ENCODE measurements at regions not wholly inside any gene's neighbourhood (a gene's known extent, or its start where the extent isn't known, plus 50 kb on each side); places are given as distances from the start of the nearest gene placed in this dataset.

DNA sequence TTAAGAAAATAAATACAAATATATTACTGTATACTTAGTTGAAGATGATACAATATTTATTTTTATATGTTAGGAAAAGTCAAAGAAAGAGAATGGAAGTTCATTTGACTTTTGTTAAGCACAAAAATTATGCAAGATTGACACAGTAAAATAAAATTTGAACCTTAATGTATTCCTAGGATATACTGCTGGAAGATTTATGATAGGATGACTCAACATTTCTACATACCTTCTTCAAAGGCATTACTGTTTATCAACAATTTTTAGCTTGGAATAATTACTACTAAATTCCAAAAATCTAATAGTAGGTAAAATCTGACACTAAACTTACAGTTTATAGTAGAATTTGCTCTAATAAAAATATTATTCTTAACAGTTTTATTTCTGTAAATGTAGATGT lies 257.3 kb upstream of the ADAMTS5 start:
- DNase-seq (no peak), ATAC-seq (ENCODE audit: low read depth) (no peak)
- no peak overlapping the region for H3K27ac Mint-ChIP-seq
- H3K4me3 Mint-ChIP-seq = no peak overlapping the region
- no peaks in the 10 kb centered on the region for H3K4me1 Mint-ChIP-seq
- H3K36me3 Mint-ChIP-seq = no peaks in the 10 kb centered on the region
- no peaks in the 10 kb centered on the region for H3K9me3 Mint-ChIP-seq
- POLR2A ChIA-PET = no interaction called here
- no peaks in the 10 kb centered on the region for H3K27me3 Mint-ChIP-seq

DNA sequence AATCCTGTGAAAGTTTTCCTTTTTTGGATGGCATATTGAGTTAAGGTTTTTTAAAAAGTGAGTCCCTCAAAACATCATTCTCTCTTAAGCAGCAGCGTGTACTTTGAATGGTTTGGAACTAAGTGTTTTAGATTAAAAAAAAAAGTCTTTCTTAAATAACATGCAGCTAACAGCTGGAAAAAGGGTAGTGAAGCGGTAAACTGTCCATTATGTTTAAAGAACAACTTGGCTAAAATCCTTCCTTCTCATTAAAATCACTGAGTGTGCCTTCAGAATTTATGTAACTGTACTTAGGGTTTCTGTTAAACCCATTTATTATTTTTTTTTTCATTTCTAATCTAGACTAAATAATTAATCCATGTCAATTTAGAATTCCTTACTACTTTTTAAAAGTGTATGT lies 254.2 kb upstream of the ADAMTS5 start:
- Mint-ChIP-seq H3K27ac (no peak overlapping the region), H3K27me3 (no peaks in the 10 kb centered on the region), H3K4me3 (no peak overlapping the region), H3K4me1 (no peaks in the 10 kb centered on the region), H3K36me3 (no peaks in the 10 kb centered on the region), H3K9me3 (peaks cover 2% of the 10 kb centered on the region)
- DNase-seq (no peak), ATAC-seq (ENCODE audit: low read depth) (no peak)
- POLR2A ChIA-PET = no interaction called here

DNA sequence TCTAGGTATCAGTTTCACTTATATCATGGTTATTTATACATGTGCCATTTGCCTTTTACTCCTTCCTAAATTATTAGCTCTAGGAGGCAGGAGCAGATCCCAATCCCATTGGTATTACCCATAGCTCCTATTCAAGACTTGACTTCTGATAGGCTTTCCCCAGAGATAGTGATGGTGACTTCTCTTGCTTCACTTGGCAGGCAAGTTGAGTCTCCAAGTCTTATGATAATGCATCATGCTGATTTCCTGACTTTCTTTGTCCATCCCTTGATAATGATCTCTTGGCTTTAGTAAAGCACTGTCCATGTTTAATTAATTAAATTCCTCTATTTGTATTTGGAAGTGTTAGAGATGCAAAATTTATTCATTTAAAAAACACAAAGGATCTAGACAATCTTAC lies 253.5 kb upstream of the ADAMTS5 start:
- Mint-ChIP-seq H3K4me3 (no peak overlapping the region), H3K27me3 (no peaks in the 10 kb centered on the region), H3K9me3 (peaks cover 2% of the 10 kb centered on the region), H3K4me1 (no peaks in the 10 kb centered on the region), H3K36me3 (no peaks in the 10 kb centered on the region), H3K27ac (no peak overlapping the region)
- DNase-seq (no peak), ATAC-seq (ENCODE audit: low read depth) (no peak)
- POLR2A ChIA-PET = no interaction called here

DNA sequence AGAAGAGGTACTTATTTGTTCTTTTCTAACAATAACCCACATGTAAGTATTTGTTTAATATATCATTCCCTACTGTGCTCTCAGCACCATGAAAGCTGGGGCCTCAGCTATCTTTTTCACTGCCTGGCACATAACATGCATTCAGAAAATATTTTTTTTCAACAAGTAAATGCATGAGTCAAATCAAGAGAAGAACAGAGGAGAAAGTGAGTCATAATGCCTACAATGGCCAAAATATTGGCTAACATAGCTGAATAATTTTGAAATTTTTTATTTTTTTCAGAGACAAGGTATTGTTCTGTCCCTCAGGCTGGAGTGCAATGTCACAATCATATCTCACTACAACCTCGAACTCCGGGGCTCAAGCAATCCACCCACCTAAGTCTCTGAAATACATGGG lies 252.2 kb upstream of the ADAMTS5 start:
- POLR2A ChIA-PET = no interaction called here
- Mint-ChIP-seq H3K27me3 (no peaks in the 10 kb centered on the region), H3K27ac (no peak overlapping the region), H3K36me3 (no peaks in the 10 kb centered on the region), H3K9me3 (peaks cover 2% of the 10 kb centered on the region), H3K4me1 (no peaks in the 10 kb centered on the region), H3K4me3 (no peak overlapping the region)
- ATAC-seq (ENCODE audit: low read depth) (no peak), DNase-seq (no peak)

DNA sequence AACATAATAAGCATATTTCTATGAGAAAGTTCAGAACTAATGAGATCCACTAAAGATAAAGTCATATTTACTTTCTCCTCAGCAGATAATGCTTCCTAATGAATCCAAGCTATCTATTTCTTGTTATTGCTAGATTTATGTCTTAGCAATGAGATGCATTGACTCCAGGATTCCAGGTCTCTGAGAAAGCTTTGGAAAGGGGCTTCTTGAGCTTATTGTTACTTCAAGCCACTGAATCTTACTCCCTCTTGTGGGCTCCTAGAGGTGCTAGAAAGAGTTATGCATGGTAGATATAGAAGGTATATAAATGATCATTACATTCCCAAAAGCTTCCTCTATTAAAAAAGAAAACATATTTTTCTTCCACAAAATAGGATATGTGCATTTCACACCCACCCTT lies 246.4 kb upstream of the ADAMTS5 start:
- H3K27me3 Mint-ChIP-seq = no peaks in the 10 kb centered on the region
- H3K36me3 Mint-ChIP-seq = no peaks in the 10 kb centered on the region
- POLR2A ChIA-PET = no interaction called here
- H3K4me3 Mint-ChIP-seq = no peak overlapping the region
- DNase-seq = no peak
- H3K4me1 Mint-ChIP-seq = no peaks in the 10 kb centered on the region
- no peak overlapping the region for H3K27ac Mint-ChIP-seq
- peaks cover 4% of the 10 kb centered on the region for H3K9me3 Mint-ChIP-seq
- ATAC-seq (ENCODE audit: low read depth) = no peak

DNA sequence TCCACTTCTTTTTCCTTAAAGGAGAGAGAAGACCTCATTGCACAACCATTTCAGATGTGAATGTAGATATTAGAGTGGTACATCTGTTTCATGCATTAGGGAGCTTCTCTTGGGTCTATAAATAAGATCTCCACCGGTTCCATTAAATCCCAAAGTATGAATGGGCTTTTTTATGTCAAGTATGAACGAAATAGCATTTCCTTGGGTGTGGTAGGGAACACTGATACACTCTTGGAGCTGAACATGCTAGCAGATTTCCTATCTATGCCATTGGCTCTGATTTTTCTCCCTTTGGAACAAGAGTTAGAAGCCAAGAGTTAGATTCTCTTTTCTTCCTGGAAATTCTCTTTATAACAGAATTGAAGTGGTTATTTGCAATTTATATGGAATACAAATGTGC lies 245.6 kb upstream of the ADAMTS5 start:
- H3K27ac Mint-ChIP-seq = no peak overlapping the region
- H3K27me3 Mint-ChIP-seq = no peaks in the 10 kb centered on the region
- ATAC-seq (ENCODE audit: low read depth) (no peak), DNase-seq (no peak)
- peaks cover 4% of the 10 kb centered on the region for H3K9me3 Mint-ChIP-seq
- no peaks in the 10 kb centered on the region for H3K36me3 Mint-ChIP-seq
- no peak overlapping the region for H3K4me3 Mint-ChIP-seq
- POLR2A ChIA-PET = no interaction called here
- H3K4me1 Mint-ChIP-seq = no peaks in the 10 kb centered on the region

DNA sequence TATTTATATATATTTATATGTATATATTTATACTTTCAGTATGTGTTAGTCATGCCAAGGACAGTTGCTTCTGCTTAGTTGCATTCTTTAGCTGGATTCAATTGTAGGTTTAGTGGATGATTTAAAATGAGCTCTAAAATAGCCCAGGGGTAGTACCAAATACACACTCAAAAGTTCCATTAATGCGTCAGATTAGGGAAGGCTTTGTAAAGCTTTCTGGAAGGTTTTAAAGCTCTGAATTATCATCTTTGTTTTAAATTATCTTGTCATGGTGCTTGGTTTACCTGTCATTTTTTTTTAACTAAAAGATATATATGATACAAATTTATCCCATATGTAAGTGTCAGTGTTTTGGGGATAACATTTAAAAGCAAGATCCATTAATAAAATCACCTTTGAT lies 242.7 kb upstream of the ADAMTS5 start:
- Mint-ChIP-seq H3K27ac (no peak overlapping the region), H3K9me3 (peaks cover 4% of the 10 kb centered on the region)
- ATAC-seq (ENCODE audit: low read depth) = no peak

DNA sequence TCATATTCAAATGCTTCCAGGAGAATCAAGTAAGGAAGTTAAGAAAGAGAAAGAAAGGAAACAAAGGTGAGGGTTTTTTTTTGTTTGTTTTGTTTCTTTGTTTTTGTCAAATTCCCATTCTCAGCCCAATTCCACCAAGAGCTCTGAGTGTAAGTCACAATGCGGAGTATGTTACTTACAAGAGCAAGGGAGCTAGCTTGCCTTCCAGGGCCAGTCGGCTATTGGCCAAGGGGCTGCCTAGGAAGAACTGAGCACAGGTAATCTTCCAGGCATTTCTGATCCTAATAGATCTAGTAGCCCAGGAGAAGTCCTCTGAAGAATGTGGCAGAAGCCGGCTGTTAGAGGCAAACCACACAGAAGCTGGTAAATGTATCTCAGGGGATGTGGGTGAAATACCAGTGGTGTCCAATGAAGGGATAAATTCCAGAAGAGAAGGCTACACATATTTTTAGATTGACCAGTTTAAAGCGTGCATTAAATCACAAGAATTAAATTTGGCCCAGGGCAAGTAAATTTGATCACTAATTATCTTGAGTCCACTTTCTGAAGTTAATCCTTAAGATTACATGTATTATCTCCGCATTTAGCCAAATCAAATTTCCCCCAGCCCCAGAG lies 239.6 kb upstream of the ADAMTS5 start:
- H3K36me3 Mint-ChIP-seq = no peaks in the 10 kb centered on the region
- no peaks in the 10 kb centered on the region for H3K4me1 Mint-ChIP-seq
- no peak for ATAC-seq (ENCODE audit: low read depth)
- no peak for DNase-seq
- H3K27me3 Mint-ChIP-seq = no peaks in the 10 kb centered on the region
- H3K9me3 Mint-ChIP-seq = peaks cover under 1% of the 10 kb centered on the region
- no peak overlapping the region for H3K4me3 Mint-ChIP-seq
- H3K27ac Mint-ChIP-seq = no peak overlapping the region
- POLR2A ChIA-PET = no interaction called here

More for the DNA sequence above, 242.7 kb upstream of the ADAMTS5 start:
- Mint-ChIP-seq H3K4me1 (no peaks in the 10 kb centered on the region), H3K4me3 (no peak overlapping the region), H3K27me3 (no peaks in the 10 kb centered on the region), H3K36me3 (no peaks in the 10 kb centered on the region)
- POLR2A ChIA-PET = no interaction called here
- DNase-seq = no peak

DNA sequence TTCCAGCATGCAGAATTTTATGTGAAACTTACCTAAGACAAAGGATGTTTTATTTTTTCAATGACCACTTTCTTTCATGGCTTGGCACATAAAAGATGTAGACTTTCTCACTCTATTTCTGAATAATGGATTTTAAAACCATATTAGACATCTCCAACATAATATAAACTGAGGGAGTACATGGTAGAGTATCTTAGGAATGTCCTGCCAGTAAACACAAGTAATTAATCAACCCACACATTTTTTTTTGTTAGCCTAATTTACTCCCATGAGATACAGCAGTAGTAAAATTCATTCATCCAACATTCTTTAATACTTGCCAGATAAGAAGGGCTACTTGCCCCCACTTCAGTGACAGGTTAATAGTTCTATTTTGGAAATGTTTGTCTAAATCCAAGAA lies 235.4 kb upstream of the ADAMTS5 start:
- Mint-ChIP-seq H3K36me3 (no peaks in the 10 kb centered on the region), H3K4me1 (no peaks in the 10 kb centered on the region), H3K27me3 (no peaks in the 10 kb centered on the region), H3K4me3 (no peak overlapping the region), H3K27ac (no peak overlapping the region), H3K9me3 (peaks cover 4% of the 10 kb centered on the region)
- DNase-seq (no peak), ATAC-seq (ENCODE audit: low read depth) (no peak)
- POLR2A ChIA-PET = no interaction called here

DNA sequence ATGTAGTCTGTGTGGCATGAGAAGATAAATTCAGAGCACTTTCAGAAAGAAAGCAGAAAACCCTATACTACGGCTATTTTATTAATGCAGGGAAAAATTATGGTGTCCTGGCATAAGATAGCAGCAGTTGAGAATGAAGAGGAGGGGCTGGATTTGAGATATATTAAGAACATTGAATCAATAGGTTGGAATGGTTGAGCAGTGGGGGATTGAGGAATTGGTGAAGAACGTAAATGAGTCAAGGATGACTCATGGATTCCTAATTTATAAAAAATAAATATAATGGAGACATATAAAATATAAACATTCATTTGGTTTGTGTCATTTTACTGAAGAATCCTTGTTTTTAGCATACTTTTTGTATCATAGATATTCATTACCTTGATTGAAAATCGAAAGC lies 234.3 kb upstream of the ADAMTS5 start:
- no peak for DNase-seq
- ATAC-seq (ENCODE audit: low read depth) = no peak
- Mint-ChIP-seq H3K4me1 (no peaks in the 10 kb centered on the region), H3K4me3 (no peak overlapping the region), H3K9me3 (peaks cover 4% of the 10 kb centered on the region), H3K27me3 (no peaks in the 10 kb centered on the region), H3K27ac (no peak overlapping the region), H3K36me3 (no peaks in the 10 kb centered on the region)
- POLR2A ChIA-PET = no interaction called here

DNA sequence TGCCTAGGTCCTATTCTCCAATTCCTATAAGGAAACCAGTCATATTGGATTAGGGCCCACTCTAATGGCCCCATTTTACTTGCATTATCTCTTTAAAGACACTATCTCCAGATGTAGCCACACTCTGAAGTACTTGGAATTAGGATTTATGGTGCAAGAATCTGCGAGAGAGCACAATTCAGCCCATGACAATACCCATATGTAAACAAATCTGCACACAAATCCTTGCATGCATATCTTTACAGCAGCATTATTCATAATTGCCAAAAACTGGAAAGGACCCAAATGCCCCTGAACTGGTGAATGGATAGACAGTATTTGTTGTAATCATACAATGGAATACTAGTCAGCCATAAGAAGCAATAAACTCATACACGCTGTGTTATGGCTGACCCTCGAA lies 229.8 kb upstream of the ADAMTS5 start:
- POLR2A ChIA-PET = no interaction called here
- ATAC-seq (ENCODE audit: low read depth) (no peak), DNase-seq (no peak)
- H3K27me3 Mint-ChIP-seq = no peaks in the 10 kb centered on the region
- peaks cover 5% of the 10 kb centered on the region for H3K9me3 Mint-ChIP-seq
- no peak overlapping the region for H3K4me3 Mint-ChIP-seq
- H3K36me3 Mint-ChIP-seq = no peaks in the 10 kb centered on the region
- H3K27ac Mint-ChIP-seq = no peak overlapping the region
- no peaks in the 10 kb centered on the region for H3K4me1 Mint-ChIP-seq

DNA sequence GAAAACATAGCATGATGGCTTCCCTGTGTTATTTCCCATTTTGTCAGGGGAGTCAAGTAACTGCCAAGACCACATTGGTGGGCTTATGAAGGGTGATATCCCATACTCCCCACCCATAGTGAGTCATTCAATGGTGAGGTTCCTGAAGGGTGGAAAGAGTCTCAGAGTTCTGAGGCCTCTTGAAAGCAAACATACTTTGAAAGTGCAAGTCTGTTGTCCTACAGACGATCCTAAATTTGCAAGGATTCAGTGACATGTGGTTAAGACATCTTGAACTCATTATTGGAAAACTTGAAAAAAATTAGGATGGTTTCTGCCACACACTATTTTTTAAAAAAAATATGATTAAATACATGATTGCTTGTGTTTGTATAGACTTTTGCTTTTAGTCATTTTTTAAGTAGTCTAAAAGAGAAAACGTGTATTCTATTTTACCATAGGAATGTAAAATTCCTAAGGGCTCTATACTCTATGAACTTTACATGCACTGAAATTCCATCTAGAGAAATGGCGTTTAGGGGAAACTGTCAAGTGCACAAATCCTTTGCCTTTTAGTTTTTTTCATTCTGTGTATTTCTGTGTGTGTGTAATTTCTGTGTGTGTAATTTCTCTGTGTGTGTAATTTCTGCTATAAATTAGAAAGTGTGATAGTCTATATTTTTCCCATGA lies 225.5 kb upstream of the ADAMTS5 start:
- POLR2A ChIA-PET = no interaction called here
- H3K4me1 Mint-ChIP-seq = no peaks in the 10 kb centered on the region
- H3K27ac Mint-ChIP-seq = no peak overlapping the region
- no peak for DNase-seq
- H3K9me3 Mint-ChIP-seq = peaks cover 1% of the 10 kb centered on the region
- no peak for ATAC-seq (ENCODE audit: low read depth)
- H3K4me3 Mint-ChIP-seq = no peak overlapping the region
- no peaks in the 10 kb centered on the region for H3K27me3 Mint-ChIP-seq
- H3K36me3 Mint-ChIP-seq = no peaks in the 10 kb centered on the region

DNA sequence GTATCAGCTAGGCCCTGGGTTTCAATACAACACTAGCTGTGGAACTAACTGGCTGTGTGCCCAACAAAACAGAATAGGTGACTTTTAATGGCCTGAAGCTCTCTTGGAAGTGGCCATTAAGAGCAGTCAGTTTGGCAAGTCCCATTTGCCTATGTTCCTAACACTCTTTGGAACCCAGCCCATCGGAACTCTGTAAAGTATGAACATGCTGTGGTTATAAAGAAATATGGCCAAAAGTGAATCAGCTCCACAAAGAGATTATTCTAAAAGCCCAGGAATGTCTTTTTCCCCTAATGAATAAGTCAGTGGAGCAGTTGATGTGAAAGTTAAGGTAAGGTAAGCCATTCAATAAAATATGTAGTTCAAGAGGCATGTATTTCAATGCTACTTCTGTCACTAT lies 223.7 kb upstream of the ADAMTS5 start:
- ATAC-seq (ENCODE audit: low read depth) = no peak
- no peak overlapping the region for H3K4me3 Mint-ChIP-seq
- DNase-seq = no peak
- H3K27ac Mint-ChIP-seq = no peak overlapping the region
- POLR2A ChIA-PET = no interaction called here
- H3K4me1 Mint-ChIP-seq = no peaks in the 10 kb centered on the region
- H3K36me3 Mint-ChIP-seq = no peaks in the 10 kb centered on the region
- no peaks in the 10 kb centered on the region for H3K27me3 Mint-ChIP-seq
- peaks cover 1% of the 10 kb centered on the region for H3K9me3 Mint-ChIP-seq

DNA sequence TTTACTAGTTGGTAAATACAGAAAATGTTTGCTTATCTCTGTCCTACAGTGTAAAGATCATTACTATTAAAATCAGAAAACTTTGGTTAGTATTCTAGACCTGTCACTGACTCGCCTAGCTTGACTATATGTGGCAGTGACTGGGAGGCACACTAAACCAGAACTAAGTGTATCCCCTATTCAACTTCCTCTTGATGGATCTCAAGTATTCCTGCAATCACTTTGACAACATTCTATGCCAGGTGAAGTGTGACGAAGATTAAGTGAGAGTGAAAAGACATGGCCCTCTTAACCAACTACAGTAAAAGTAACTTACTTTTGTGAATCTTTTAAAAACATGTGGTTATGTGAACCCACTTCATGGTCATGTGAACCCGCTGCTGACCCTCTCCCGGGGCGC lies 223.0 kb upstream of the ADAMTS5 start:
- ATAC-seq (ENCODE audit: low read depth) = no peak
- peaks cover 1% of the 10 kb centered on the region for H3K9me3 Mint-ChIP-seq
- H3K36me3 Mint-ChIP-seq = no peaks in the 10 kb centered on the region

DNA sequence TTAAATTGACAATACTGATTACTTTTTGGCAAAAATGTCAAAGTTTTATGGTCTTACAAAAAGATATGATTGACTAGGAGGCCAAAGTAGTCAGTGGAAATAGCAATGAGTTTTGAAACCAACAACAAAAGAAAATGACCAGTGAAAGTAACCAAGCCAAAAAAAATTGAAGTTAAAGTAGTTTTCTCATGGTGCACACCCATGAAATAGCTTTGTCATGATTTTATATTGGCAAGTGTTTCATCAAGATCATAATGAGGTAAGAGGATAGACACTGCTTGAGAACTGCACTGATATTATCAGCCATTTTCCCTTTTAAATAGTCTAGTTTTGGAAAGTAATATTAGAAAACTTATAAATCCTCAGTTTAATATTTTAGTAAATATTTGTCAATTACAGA lies 206.2 kb upstream of the ADAMTS5 start:
- no peak overlapping the region for H3K4me3 Mint-ChIP-seq
- H3K4me1 Mint-ChIP-seq = no peaks in the 10 kb centered on the region
- POLR2A ChIA-PET = no interaction called here
- DNase-seq (no peak), ATAC-seq (ENCODE audit: low read depth) (no peak)
- H3K9me3 Mint-ChIP-seq = peaks cover 2% of the 10 kb centered on the region
- H3K27ac Mint-ChIP-seq = no peak overlapping the region
- no peaks in the 10 kb centered on the region for H3K36me3 Mint-ChIP-seq
- H3K27me3 Mint-ChIP-seq = no peaks in the 10 kb centered on the region

More for the DNA sequence above, 223.0 kb upstream of the ADAMTS5 start:
- no peak overlapping the region for H3K27ac Mint-ChIP-seq
- DNase-seq = no peak
- no peaks in the 10 kb centered on the region for H3K4me1 Mint-ChIP-seq
- no peak overlapping the region for H3K4me3 Mint-ChIP-seq
- POLR2A ChIA-PET = no interaction called here
- H3K27me3 Mint-ChIP-seq = no peaks in the 10 kb centered on the region
